Smooth muscle cell (in vitro differentiated cells): ENCODE measurements at regions not wholly inside any gene's neighbourhood (a gene's known extent, or its start where the extent isn't known, plus 50 kb on each side); places are given as distances from the start of the nearest gene placed in this dataset.

ENCODE experiments used
- DNase-seq: peaks from one replicate; lab custom pipeline; 2025; ENCODE audit not compliant: unreplicated experiment; lab: John Stamatoyannopoulos, UW
- H2AFZ ChIP-seq: fragments of 200-600 bp; sonication (generic); 2 replicates; pipeline ENCODE4 v1.6.0; 2016; ENCODE audit warnings: antibody characterized with exemption, low read depth, mild to moderate bottlenecking
- H3F3A ChIP-seq: fragments of 200-600 bp; sonication (generic); 2 replicates; pipeline ENCODE4 v1.6.0; 2017; ENCODE audit warnings: antibody characterized with exemption, low read depth
- H3K27ac ChIP-seq: fragments of 200-600 bp; sonication (generic); 2 replicates; pipeline ENCODE4 v1.5.1; 2016; ENCODE audit warnings: low read depth, mild to moderate bottlenecking
- H3K27me3 ChIP-seq: fragments of 200-600 bp; sonication (generic); 2 replicates; pipeline ENCODE4 v1.6.1; 2016; ENCODE audit warnings: low read depth, mild to moderate bottlenecking
- H3K36me3 ChIP-seq: fragments of 200-600 bp; sonication (generic); 2 replicates; pipeline ENCODE4 v1.5.1; 2016; ENCODE audit warnings: low read depth
- H3K4me1 ChIP-seq: fragments of 200-600 bp; sonication (generic); 2 replicates; pipeline ENCODE4 v1.5.1; 2016; ENCODE audit warnings: low read depth
- H3K4me2 ChIP-seq: fragments of 200-600 bp; sonication (generic); 2 replicates; pipeline ENCODE4 v1.6.0; 2016; ENCODE audit warnings: mild to moderate bottlenecking
- H3K4me3 ChIP-seq: fragments of 200-600 bp; sonication (generic); 2 replicates; pipeline ENCODE4 v1.5.1; 2016; ENCODE audit warnings: mild to moderate bottlenecking
- H3K79me2 ChIP-seq: fragments of 200-600 bp; sonication (generic); 2 replicates; pipeline ENCODE4 v1.6.0; 2016; ENCODE audit warnings: low read depth, mild to moderate bottlenecking
- H3K9ac ChIP-seq: fragments of 200-600 bp; sonication (generic); 2 replicates; pipeline ENCODE4 v1.6.0; 2016; ENCODE audit warnings: low read depth
- H3K9me3 ChIP-seq: fragments of 200-600 bp; sonication (generic); replicated peaks from 2 replicates; pipeline ENCODE4 v1.5.1; 2016; ENCODE audit warnings: low read depth
- H4K20me1 ChIP-seq: fragments of 200-600 bp; sonication (generic); 2 replicates; pipeline ENCODE4 v1.6.0; 2016; ENCODE audit warnings: low read depth
- CTCF ChIP-seq: fragments of 200-600 bp; sonication (generic); IDR thresholded peaks from 2 replicates; pipeline ENCODE4 v1.5.1; 2017; ENCODE audit warnings: borderline replicate concordance, mild to moderate bottlenecking, antibody characterized with exemption; ENCODE audit not compliant: insufficient read depth, poor library complexity, severe bottlenecking
- whole genome bisulfite sequencing: methylation state at CpG from one replicate; pipeline ENCODE4 v1.1.7; 2016; ENCODE audit warnings: low lambda C conversion rate; 5-methylcytosine and 5-hydroxymethylcytosine counted together

GRCh38 chr14:96735526-96735925 lies 61.7 kb upstream of the VRK1 start:
- Histone ChIP-seq H3K4me1 (no peaks in the 10 kb centered on the region), H2AFZ (no peak overlapping the region), H3K9ac (no peak overlapping the region), H3F3A (no peaks in the 10 kb centered on the region), H3K9me3 (no peaks in the 10 kb centered on the region), H3K4me3 (no peak overlapping the region), H3K4me2 (no peak overlapping the region), H3K27ac (no peak overlapping the region), H4K20me1 (no peaks in the 10 kb centered on the region), H3K36me3 (no peaks in the 10 kb centered on the region), H3K27me3 (peaks cover 38% of the 10 kb centered on the region), H3K79me2 (no peaks in the 10 kb centered on the region)
- DNase-seq = no peak
- no peak for TF ChIP-seq CTCF
- WGBS = 83% methylated on average over 5 of the region's 5 CpGs

GRCh38 chr14:96736439-96736838 lies 60.7 kb upstream of the VRK1 start:
- Histone ChIP-seq H3K9me3 (no peaks in the 10 kb centered on the region), H3F3A (no peaks in the 10 kb centered on the region), H3K4me1 (no peaks in the 10 kb centered on the region), H3K4me3 (no peak overlapping the region), H3K36me3 (no peaks in the 10 kb centered on the region), H3K9ac (no peak overlapping the region), H3K27ac (no peak overlapping the region), H3K4me2 (no peak overlapping the region), H3K27me3 (peaks cover 41% of the 10 kb centered on the region), H4K20me1 (no peaks in the 10 kb centered on the region), H3K79me2 (no peaks in the 10 kb centered on the region), H2AFZ (no peak overlapping the region)
- WGBS = 83% methylated on average over 12 of the region's 12 CpGs
- TF ChIP-seq CTCF = no peak
- no peak for DNase-seq

- Histone ChIP-seq H4K20me1 (no peaks in the 10 kb centered on the region), H3K4me3 (no peak overlapping the region), H3K4me1 (no peaks in the 10 kb centered on the region), H3K9ac (no peak overlapping the region), H3K79me2 (no peaks in the 10 kb centered on the region), H3K27me3 (peaks cover 56% of the 10 kb centered on the region), H3F3A (no peaks in the 10 kb centered on the region), H3K36me3 (no peaks in the 10 kb centered on the region), H2AFZ (no peak overlapping the region), H3K9me3 (no peaks in the 10 kb centered on the region), H3K4me2 (no peak overlapping the region), H3K27ac (no peak overlapping the region)
- no peak for TF ChIP-seq CTCF
- DNase-seq = no peak
- WGBS = 83% methylated on average over 7 of the region's 7 CpGs
Measured at GRCh38 chr14:96737881-96738280, 59.3 kb upstream of the VRK1 start.

GRCh38 chr14:96739200-96739910 lies 57.8 kb upstream of the VRK1 start:
- peaks cover 67% of the 10 kb centered on the region for H3K27me3 ChIP-seq
- H2AFZ ChIP-seq = no peak overlapping the region
- 76% methylated on average over 14 of the region's 14 CpGs for WGBS

More at GRCh38 chr14:96739200-96739910, 57.8 kb upstream of the VRK1 start:
- Histone ChIP-seq H4K20me1 (no peaks in the 10 kb centered on the region), H3K4me2 (no peak overlapping the region), H3K36me3 (no peaks in the 10 kb centered on the region), H3K9ac (no peak overlapping the region), H3K79me2 (no peaks in the 10 kb centered on the region), H3K27ac (no peak overlapping the region), H3K4me1 (no peaks in the 10 kb centered on the region), H3K4me3 (no peak overlapping the region), H3F3A (no peaks in the 10 kb centered on the region), H3K9me3 (no peaks in the 10 kb centered on the region)
- TF ChIP-seq CTCF = no peak
- DNase-seq = no peak
